ENCODE measurements at regions not wholly inside any gene's neighbourhood (a gene's known extent, or its start where the extent isn't known, plus 50 kb on each side); places are given as distances from the start of the nearest gene placed in this dataset.
A peak's percentile ranks its signal among the peaks of the same experiment; 100 is the strongest.

- H3K4me3 Mint-ChIP-seq = no peak overlapping the region
- no peaks in the 10 kb centered on the region for H3K36me3 Mint-ChIP-seq (ENCODE audit: low read depth)
- no peak overlapping the region for H3K27ac Mint-ChIP-seq (ENCODE audit: unreplicated experiment)
- no peak for TF ChIP-seq CTCF (conservative IDR thresholded peaks at IDR 0.05)
- no peaks in the 10 kb centered on the region for H3K4me1 Mint-ChIP-seq
- H3K27me3 Mint-ChIP-seq (ENCODE audit: low read depth) = peaks cover 3% of the 10 kb centered on the region
- no peaks in the 10 kb centered on the region for H3K9me3 Mint-ChIP-seq
- no peak for DNase-seq (ENCODE audit: low read depth, low spot score)
These were observed 241.9 kb downstream of the GLRX3 start for GRCh38 chr10:130377986-130378540.

- no peaks in the 10 kb centered on the region for H3K36me3 Mint-ChIP-seq (ENCODE audit: low read depth)
- no peak overlapping the region for H3K27ac Mint-ChIP-seq (ENCODE audit: unreplicated experiment)
- peak; percentile 38 for TF ChIP-seq CTCF (conservative IDR thresholded peaks at IDR 0.05)
- no peak for DNase-seq (ENCODE audit: low read depth, low spot score)
- H3K4me3 Mint-ChIP-seq = no peak overlapping the region
- no peaks in the 10 kb centered on the region for H3K9me3 Mint-ChIP-seq
- H3K4me1 Mint-ChIP-seq = no peaks in the 10 kb centered on the region
- H3K27me3 Mint-ChIP-seq (ENCODE audit: low read depth) = peaks cover 4% of the 10 kb centered on the region
These were observed 242.6 kb downstream of the GLRX3 start for GRCh38 chr10:130378556-130379400.

- no peak for TF ChIP-seq CTCF (conservative IDR thresholded peaks at IDR 0.05)
- no peak for DNase-seq (ENCODE audit: low read depth, low spot score)
- no peak overlapping the region for H3K4me3 Mint-ChIP-seq
- H3K9me3 Mint-ChIP-seq = peaks cover 8% of the 10 kb centered on the region
- H3K36me3 Mint-ChIP-seq (ENCODE audit: low read depth) = peaks cover 3% of the 10 kb centered on the region
- H3K27me3 Mint-ChIP-seq (ENCODE audit: low read depth) = peaks cover 12% of the 10 kb centered on the region
- no peak overlapping the region for H3K27ac Mint-ChIP-seq (ENCODE audit: unreplicated experiment)
- H3K4me1 Mint-ChIP-seq = no peaks in the 10 kb centered on the region
These were observed 243.9 kb downstream of the GLRX3 start for GRCh38 chr10:130380056-130380455.

GRCh38 chr10:130382031-130382430, 245.8 kb downstream of the GLRX3 start:
- H3K36me3 Mint-ChIP-seq (ENCODE audit: low read depth) = peaks cover 3% of the 10 kb centered on the region

GRCh38 chr10:130387936-130388580, 251.9 kb downstream of the GLRX3 start:
- no peak overlapping the region for H3K27ac Mint-ChIP-seq (ENCODE audit: unreplicated experiment)
- peaks cover 3% of the 10 kb centered on the region for H3K36me3 Mint-ChIP-seq (ENCODE audit: low read depth)
- peaks cover 8% of the 10 kb centered on the region for H3K9me3 Mint-ChIP-seq
- no peak overlapping the region for H3K4me3 Mint-ChIP-seq
- H3K27me3 Mint-ChIP-seq (ENCODE audit: low read depth) = peaks cover 17% of the 10 kb centered on the region
- H3K4me1 Mint-ChIP-seq = no peaks in the 10 kb centered on the region
- DNase-seq (ENCODE audit: low read depth, low spot score) = no peak
- no peak for TF ChIP-seq CTCF (conservative IDR thresholded peaks at IDR 0.05)

More at GRCh38 chr10:130382031-130382430, 245.8 kb downstream of the GLRX3 start:
- no peak for DNase-seq (ENCODE audit: low read depth, low spot score)
- TF ChIP-seq CTCF (conservative IDR thresholded peaks at IDR 0.05) = no peak
- Mint-ChIP-seq H3K27me3 (ENCODE audit: low read depth) (peaks cover 19% of the 10 kb centered on the region), H3K4me1 (no peaks in the 10 kb centered on the region), H3K4me3 (no peak overlapping the region), H3K27ac (ENCODE audit: unreplicated experiment) (no peak overlapping the region), H3K9me3 (peaks cover 8% of the 10 kb centered on the region)

Measured in neural crest cell (in vitro differentiated cells).